HG02938 (cell line): ENCODE measurements at regions not wholly inside any gene's neighbourhood (a gene's known extent, or its start where the extent isn't known, plus 50 kb on each side); places are given as distances from the start of the nearest gene placed in this dataset.
"Not testable (repeated sequence)": the region's sequence is repeated elsewhere in the genome, so short reads cannot be mapped to it uniquely, and the experiment has no call there.

Experiments used
- ATAC-seq: cut with Tn5 transposase; IDR thresholded peaks from one replicate; pipeline ENCODE4 v1.9.1; 2021; ENCODE audit warnings: mild to moderate bottlenecking, moderate library complexity; ENCODE audit not compliant: unreplicated experiment

DNA sequence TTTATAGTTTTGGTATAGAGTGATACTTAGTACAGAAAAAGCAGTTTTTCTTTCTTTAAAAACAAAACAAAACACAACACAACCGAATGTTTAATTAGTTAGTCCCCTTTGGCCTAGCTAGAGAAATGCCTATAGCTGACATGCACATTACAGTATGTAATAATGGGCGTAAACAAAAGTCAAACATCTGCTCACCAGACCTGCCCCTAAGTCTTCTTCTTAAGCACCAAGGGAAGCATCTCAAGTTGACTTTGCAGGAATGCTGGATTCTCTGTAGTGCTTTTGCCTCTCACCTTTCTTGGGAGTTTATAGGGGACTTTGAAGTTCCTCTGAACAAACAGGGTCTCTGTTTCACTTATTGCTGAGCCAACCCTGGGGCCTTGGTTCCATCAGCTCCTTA, 143.7 kb downstream of the TM2D1 start:
- ATAC-seq = no peak

DNA sequence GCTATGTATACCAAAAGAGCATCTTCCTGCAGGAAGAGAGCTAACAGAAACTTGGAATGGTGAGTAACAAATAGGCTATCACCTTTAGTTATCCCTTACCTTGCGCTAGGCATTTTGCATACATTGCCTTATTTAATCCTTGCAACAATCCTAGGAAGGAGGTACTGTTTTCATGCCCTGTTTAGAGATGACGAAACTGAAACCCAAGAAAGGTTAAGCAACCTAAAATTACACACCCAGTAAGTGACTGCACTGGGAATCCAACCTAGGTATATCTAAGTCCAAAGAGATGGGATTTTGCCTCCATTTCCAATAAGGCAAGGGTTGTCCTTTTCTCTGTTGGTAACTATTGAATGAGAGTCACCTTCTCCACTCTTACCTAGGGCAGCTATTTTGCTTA, 144.5 kb downstream of the TM2D1 start:
- no peak for ATAC-seq

GRCh38 chr1:61579802-61580201, 145.1 kb downstream of the TM2D1 start:
- ATAC-seq = no peak

DNA sequence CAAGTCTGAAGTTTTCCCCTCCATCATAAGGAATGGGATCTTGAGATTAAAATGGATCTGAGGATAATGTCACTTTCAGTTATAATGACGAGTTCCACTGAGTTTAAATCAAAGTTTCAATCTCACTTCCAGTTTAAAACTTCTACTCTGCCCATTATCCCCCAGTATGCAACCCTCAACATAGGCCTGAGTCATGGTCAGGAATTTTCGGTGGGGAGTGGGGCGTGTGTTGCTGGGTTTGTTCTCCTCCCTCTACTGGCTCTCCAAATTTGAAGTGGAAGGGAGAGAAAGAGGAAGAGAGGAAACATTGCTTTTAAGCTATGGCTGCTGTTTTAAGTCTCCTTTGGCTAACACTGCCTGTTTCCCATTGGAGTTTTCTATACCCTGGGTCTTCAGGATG, 152.9 kb downstream of the TM2D1 start:
- no peak for ATAC-seq

- no peak for ATAC-seq
Measured at GRCh38 chr1:61570191-61570590, 154.8 kb downstream of the TM2D1 start.

GRCh38 chr1:61569303-61569621, 155.7 kb downstream of the TM2D1 start:
- no peak for ATAC-seq

DNA sequence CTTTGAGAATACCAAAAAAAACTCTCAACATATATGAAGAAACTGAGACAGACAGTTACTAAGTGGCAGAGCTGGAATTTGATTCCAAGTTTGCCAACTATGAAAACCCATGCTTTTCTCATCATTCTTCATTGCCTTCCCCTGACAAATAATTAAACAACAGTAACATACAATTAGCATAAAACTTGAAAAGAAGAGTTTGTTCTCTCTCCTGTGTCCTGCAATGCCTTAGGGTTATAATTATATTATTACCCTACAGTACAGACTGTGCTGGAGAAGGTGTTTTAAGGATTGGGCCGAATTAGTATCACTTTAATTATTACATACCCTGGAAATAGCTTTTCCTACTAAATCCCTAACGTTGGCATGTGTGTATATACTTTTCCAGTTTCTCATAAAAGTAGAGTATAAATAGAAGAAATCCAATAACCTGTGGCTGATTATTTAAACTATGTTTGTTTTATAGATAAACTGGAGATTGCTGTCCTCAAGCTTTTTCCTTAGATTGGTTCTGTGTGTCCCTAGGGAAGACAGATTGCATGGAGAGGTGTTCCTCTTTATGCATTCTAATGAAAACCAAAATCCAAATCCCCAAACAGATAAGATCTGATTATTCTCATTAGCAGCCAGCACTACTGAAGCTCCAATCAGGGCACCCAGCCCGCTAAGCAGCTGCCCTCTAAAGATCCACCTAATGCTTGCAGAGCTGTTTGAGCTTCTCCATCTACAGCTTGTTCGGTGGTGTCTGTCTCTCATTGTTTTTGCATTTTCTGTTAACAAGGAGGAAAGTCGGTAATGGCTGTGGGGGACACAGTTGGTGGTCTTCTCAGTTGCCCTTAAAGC, 156.3 kb downstream of the TM2D1 start:
- ATAC-seq = no peak

GRCh38 chr1:61566177-61566576, 158.8 kb downstream of the TM2D1 start:
- no peak for ATAC-seq

- no peak for ATAC-seq
Measured at GRCh38 chr1:61563611-61564010, 161.3 kb downstream of the TM2D1 start.

GRCh38 chr1:61561666-61562065, 163.3 kb downstream of the TM2D1 start:
- no peak for ATAC-seq

GRCh38 chr1:61560385-61560784, 164.6 kb downstream of the TM2D1 start:
- no peak for ATAC-seq

DNA sequence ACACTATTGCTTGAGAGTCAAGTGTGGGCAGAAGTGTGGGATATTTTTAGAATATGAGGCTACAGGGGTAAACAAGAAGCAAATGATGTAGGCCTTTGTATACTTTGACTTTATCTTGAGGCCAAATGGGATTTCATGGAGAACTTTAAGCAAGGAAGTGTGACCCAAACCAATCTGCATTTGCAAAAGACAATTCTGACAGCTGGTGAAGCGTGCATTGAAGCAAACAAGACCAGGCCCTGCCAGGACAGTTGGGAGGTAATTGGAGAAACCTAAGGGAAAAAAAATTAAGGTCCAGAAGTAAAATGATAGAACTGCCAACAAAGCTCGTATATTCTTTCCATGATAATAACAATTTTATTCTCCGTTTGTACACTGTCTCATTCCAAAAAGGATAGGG, 168.3 kb downstream of the TM2D1 start:
- ATAC-seq = no peak

DNA sequence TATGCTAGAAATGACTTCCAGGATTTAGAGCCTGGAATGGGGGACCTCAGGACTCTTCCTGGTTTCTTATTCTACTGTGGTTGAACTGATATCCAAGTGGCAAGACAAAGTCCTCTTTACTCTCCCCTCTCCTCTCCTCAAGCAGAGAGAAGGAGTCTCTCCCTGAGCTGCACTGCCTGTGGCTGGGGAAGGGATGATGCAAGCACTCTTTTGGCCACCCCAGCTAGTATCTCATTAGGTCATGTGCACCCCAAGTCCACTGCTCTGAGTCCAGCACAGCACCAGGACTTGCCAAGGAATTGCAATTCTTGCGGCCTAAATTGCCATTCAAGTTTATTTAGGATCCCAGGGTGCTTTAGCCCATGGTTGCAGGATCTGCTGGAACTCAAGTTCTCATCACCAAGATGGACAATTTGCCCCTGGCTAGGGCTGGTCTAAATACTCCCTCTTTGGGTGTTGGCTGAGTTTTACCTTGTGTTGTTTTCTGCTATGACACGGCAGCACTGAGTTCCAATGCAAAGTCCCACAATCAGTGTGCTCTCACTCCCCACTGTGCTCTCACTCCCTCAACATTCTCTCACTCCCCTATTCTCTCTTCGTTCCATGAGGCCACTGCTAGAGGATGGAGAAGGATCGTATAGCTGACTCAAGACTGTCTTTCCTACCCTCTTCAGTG, 172.2 kb downstream of the TM2D1 start:
- no peak for ATAC-seq

- not testable (repeated sequence) for ATAC-seq
Measured at GRCh38 chr1:61547302-61547701, 177.6 kb downstream of the TM2D1 start.

DNA sequence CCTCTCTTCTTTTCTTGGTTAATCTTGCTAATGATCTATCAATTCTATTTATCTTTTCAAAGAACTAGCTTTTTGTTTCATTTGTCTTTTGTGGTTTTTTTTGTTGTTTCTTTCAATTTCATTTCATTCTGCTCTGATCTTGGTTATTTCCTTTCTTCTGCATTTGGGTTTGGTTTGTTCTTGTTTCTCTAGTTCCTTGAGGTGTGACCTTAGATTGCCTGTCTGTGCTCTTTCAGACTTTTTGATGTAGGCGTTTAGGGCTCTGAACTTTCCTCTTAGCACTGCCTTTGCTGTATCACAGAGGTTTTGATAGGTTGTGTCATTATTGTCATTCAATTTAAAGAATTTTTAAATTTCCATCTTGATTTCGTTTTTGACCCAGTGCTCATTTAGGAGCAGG, 180.1 kb downstream of the TM2D1 start:
- not testable (repeated sequence) for ATAC-seq

GRCh38 chr1:61543498-61543897, 181.4 kb downstream of the TM2D1 start:
- not testable (repeated sequence) for ATAC-seq

GRCh38 chr1:61539720-61540462, 185.1 kb downstream of the TM2D1 start:
- ATAC-seq = no peak

DNA sequence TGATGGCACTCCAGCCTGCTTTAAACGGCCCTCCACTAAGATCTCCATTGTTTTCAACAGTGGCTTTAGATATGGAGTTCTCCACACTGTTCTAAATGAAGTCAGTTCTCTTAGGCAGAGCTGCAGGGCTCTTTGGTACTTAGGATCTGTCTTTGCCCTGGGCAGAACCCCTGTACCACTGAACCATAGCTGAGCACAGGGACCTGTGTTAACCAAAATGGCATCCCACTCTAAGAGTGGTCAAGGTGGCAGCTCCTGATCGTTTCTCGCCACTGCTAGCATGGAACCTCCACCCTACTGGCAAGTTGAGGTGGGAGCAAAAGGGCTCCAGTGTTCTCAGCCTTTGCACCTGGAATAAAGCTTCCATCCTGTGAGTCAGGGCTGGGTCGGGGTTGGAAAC, 186.7 kb downstream of the TM2D1 start:
- no peak for ATAC-seq

- ATAC-seq = no peak
Measured at GRCh38 chr1:61536174-61537108, 188.5 kb downstream of the TM2D1 start.

DNA sequence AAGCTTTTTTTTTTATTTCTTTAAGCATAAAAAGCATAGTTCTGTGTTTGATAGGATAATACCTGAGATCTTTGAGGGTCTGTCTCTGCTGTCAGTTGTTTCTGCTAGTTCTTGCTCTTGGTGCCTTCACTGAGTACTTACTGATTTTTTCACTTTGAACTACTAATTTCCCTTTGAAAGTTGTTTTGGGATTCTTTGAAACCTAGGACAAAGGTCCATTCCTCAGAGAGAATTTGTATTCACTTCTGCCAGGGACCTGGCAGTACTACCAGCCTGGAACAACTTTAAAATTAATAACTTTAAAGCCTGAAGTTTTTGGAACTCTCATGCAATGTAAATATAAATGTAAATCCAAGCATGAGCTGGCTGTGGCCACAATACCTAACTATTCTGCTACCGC, 190.1 kb downstream of the TM2D1 start:
- no peak for ATAC-seq

GRCh38 chr1:61533546-61533945, 191.4 kb downstream of the TM2D1 start:
- no peak for ATAC-seq
